PC-3 (cell line): ENCODE measurements at regions not wholly inside any gene's neighbourhood (a gene's known extent, or its start where the extent isn't known, plus 50 kb on each side); places are given as distances from the start of the nearest gene placed in this dataset.
"Not testable (repeated sequence)": the region's sequence is repeated elsewhere in the genome, so short reads cannot be mapped to it uniquely, and the experiment has no call there.

Source experiments
- ATAC-seq: fragments of 200-7000 bp; cut with Tn5 transposase; 2 replicates; pipeline ENCODE4 v1.9.1; 2020; ENCODE audit warnings: mild to moderate bottlenecking, moderate library complexity
- BruUV-seq: library from RNA; stranded (reverse); fragments of 400-500 nt; replicated peaks from 2 replicates; lab custom pipeline; 2021; lab: Mats Ljungman, UMichigan
- CTCF ChIA-PET: fragments of 300-600 bp; sonication (Branson Sonifier 250); formaldehyde crosslinking; loops from one replicate; lab custom pipeline; 2022; ENCODE audit warnings: antibody characterized with exemption; lab: Charles Lee
- POLR2A ChIA-PET: fragments of 300-600 bp; sonication (Branson Sonifier 250); formaldehyde crosslinking; loops from one replicate; lab custom pipeline; 2022; ENCODE audit warnings: antibody characterized with exemption; ENCODE audit not compliant: unreplicated experiment; lab: Charles Lee
- DNase-seq: peaks from one replicate; pipeline ENCODE4 v3.0.0-alpha.2; 2015
- H2AFZ ChIP-seq: fragments of 300-600 bp; sonication (generic); 2 replicates; pipeline ENCODE4 v1.6.0; 2016; ENCODE audit warnings: antibody characterized with exemption, low read length
- H3F3A ChIP-seq: fragments of 300-600 bp; sonication (generic); one replicate; pipeline ENCODE4 v1.6.0; 2017; ENCODE audit warnings: antibody characterized with exemption, low read length, control low read depth, mild to moderate bottlenecking; ENCODE audit not compliant: unreplicated experiment
- H3K27ac ChIP-seq: fragments of 300-600 bp; sonication (generic); 2 replicates; pipeline ENCODE4 v1.5.1; 2016; ENCODE audit warnings: mild to moderate bottlenecking, low read length
- H3K27me3 ChIP-seq: fragments of 300-600 bp; sonication (generic); 2 replicates; pipeline ENCODE4 v1.6.1; 2016; ENCODE audit warnings: low read length, mixed read lengths
- H3K36me3 ChIP-seq: fragments of 300-600 bp; sonication (generic); 2 replicates; pipeline ENCODE4 v1.6.1; 2016; ENCODE audit warnings: low read depth, mixed run types, low read length, mixed read lengths
- H3K4me1 ChIP-seq: fragments of 300-600 bp; sonication (generic); 2 replicates; pipeline ENCODE4 v1.5.1; 2016; ENCODE audit warnings: low read length; ENCODE audit not compliant: insufficient read depth
- H3K4me2 ChIP-seq: fragments of 300-600 bp; sonication (generic); 2 replicates; pipeline ENCODE4 v1.6.0; 2016; ENCODE audit warnings: low read length
- H3K4me3 ChIP-seq: fragments of 300-600 bp; sonication (generic); 2 replicates; pipeline ENCODE4 v1.5.1; 2016; ENCODE audit warnings: mild to moderate bottlenecking, low read length, mixed read lengths
- H3K79me2 ChIP-seq: fragments of 300-600 bp; sonication (generic); 2 replicates; pipeline ENCODE4 v1.6.1; 2017; ENCODE audit warnings: low read length, mixed read lengths
- H3K9ac ChIP-seq: fragments of 300-600 bp; sonication (generic); 2 replicates; pipeline ENCODE4 v1.6.0; 2016; ENCODE audit warnings: mild to moderate bottlenecking, low read length
- H3K9me2 ChIP-seq: fragments of 300-600 bp; sonication (generic); replicated peaks from 2 replicates; pipeline ENCODE4 v1.6.1; 2016; ENCODE audit warnings: mixed run types, low read length, mixed read lengths
- H3K9me3 ChIP-seq: fragments of 300-600 bp; sonication (generic); 2 replicates; pipeline ENCODE4 v1.6.1; 2016; ENCODE audit warnings: low read length, mixed read lengths
- H4K20me1 ChIP-seq: fragments of 300-600 bp; sonication (generic); 2 replicates; pipeline ENCODE4 v1.6.1; 2016; ENCODE audit warnings: low read length, mixed read lengths
- EZH2 ChIP-seq: fragments of 300-600 bp; sonication (generic); IDR thresholded peaks from one replicate; pipeline ENCODE4 v1.6.1; 2017; ENCODE audit warnings: antibody characterized with exemption, mild to moderate bottlenecking, low read length; ENCODE audit not compliant: unreplicated experiment
- EZH2phosphoT487 ChIP-seq: fragments of 300-600 bp; sonication (generic); IDR thresholded peaks from 2 replicates; pipeline ENCODE4 v1.6.1; 2018; ENCODE audit warnings: mild to moderate bottlenecking, antibody characterized with exemption, low read length, borderline replicate concordance
- intact Hi-C: fragments of 100-400 bp; cut with micrococcal nuclease; formaldehyde crosslinking; loops from 2 replicates; pipeline ENCODE4 v1.9.0; 2023
- TF ChIP-seq, protein P1 (sequence below): fragments of 300-600 bp; sonication (generic); conservative IDR thresholded peaks from 2 replicates; pipeline ENCODE4 v1.5.1; 2017; ENCODE audit warnings: antibody characterized with exemption, low read depth, mild to moderate bottlenecking, low read length

GRCh38 chr7:142468871-142469665 lies 211.2 kb upstream of the PRSS58 start:
- TF ChIP-seq EZH2phosphoT487 = no peak
- TF ChIP-seq EZH2 = no peak
- TF ChIP-seq, protein P1, sequence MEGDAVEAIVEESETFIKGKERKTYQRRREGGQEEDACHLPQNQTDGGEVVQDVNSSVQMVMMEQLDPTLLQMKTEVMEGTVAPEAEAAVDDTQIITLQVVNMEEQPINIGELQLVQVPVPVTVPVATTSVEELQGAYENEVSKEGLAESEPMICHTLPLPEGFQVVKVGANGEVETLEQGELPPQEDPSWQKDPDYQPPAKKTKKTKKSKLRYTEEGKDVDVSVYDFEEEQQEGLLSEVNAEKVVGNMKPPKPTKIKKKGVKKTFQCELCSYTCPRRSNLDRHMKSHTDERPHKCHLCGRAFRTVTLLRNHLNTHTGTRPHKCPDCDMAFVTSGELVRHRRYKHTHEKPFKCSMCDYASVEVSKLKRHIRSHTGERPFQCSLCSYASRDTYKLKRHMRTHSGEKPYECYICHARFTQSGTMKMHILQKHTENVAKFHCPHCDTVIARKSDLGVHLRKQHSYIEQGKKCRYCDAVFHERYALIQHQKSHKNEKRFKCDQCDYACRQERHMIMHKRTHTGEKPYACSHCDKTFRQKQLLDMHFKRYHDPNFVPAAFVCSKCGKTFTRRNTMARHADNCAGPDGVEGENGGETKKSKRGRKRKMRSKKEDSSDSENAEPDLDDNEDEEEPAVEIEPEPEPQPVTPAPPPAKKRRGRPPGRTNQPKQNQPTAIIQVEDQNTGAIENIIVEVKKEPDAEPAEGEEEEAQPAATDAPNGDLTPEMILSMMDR = no peak
- H3K4me1 ChIP-seq = no peaks in the 10 kb centered on the region
- H3K9ac ChIP-seq = no peak overlapping the region
- H3K79me2 ChIP-seq = no peaks in the 10 kb centered on the region
- no peaks in the 10 kb centered on the region for H3K27me3 ChIP-seq
- DNase-seq = no peak
- no peak overlapping the region for H3K4me3 ChIP-seq
- no peak overlapping the region for H3K27ac ChIP-seq
- no peaks in the 10 kb centered on the region for H3K9me2 ChIP-seq
- H3K4me2 ChIP-seq = no peak overlapping the region
- BruUV-seq = no TSS peak
- ChIA-PET CTCF (no interaction called here), POLR2A (no interaction called here)
- no peaks in the 10 kb centered on the region for H3F3A ChIP-seq
- no peak overlapping the region for H2AFZ ChIP-seq
- no peaks in the 10 kb centered on the region for H3K36me3 ChIP-seq
- intact Hi-C loops = no loop called here
- no peaks in the 10 kb centered on the region for H4K20me1 ChIP-seq
- ATAC-seq = no peak
- H3K9me3 ChIP-seq = no peaks in the 10 kb centered on the region

DNA sequence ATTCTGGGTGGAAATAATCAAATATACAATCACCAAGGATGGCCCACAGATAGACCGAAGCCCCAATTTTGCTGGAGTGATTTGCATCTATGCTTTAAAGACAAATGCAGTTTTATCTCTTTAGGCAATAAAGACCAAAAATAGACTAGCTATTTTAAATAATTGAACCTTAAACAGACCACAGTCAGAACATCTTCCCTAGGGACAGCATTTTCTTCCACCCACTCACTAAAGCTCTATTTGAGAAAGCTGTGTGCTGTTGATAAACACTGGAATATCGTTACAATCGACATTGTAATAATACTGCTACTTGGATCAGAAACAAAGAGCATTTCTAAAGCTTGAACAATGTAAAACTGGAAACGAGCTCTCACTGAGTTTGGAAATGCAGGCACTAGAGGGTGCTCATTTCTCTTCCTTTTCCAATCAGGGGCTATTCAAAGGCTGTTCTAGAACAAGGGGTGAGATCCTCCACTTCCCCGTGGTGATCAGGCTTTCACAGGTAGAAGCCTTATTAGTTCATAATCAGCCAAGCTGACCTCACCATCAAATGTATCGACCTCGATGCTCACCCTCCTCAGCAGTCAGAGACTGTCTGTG lies 209.3 kb upstream of the PRSS58 start:
- TF ChIP-seq, protein P1 = peak; percentile 29; the same call in 1 of the 2 replicates
- H3K27ac ChIP-seq, POLR2A ChIA-PET, intact Hi-C loops, H3K79me2 ChIP-seq, H4K20me1 ChIP-seq, H3K9me2 ChIP-seq, H3K4me3 ChIP-seq, H3K4me1 ChIP-seq, H3K4me2 ChIP-seq, H3F3A ChIP-seq, H2AFZ ChIP-seq, H3K27me3 ChIP-seq, H3K9ac ChIP-seq, H3K9me3 ChIP-seq, H3K36me3 ChIP-seq, DNase-seq, BruUV-seq: not testable (repeated sequence)
- peak; percentile 61 for ATAC-seq
- CTCF ChIA-PET = interaction anchor here (0.6 to 1.1 kb wide), 4 partner anchors 11 to 67 kb away, joined by 3 to 5 read pairs (median 4); no protein-coding TSS in a partner anchor

GRCh38 chr7:142463401-142463850 lies 205.6 kb upstream of the PRSS58 start:
- Histone ChIP-seq H3F3A (no peaks in the 10 kb centered on the region), H3K27me3 (no peaks in the 10 kb centered on the region), H3K9me3 (no peaks in the 10 kb centered on the region), H3K9ac (no peak overlapping the region), H4K20me1 (no peaks in the 10 kb centered on the region), H3K4me2 (no peak overlapping the region), H3K4me3 (no peak overlapping the region), H3K9me2 (no peaks in the 10 kb centered on the region), H3K27ac (no peak overlapping the region), H3K79me2 (no peaks in the 10 kb centered on the region), H2AFZ (peak overlapping the region; percentile 22; the same call in 1 of the 2 replicates), H3K36me3 (no peaks in the 10 kb centered on the region), H3K4me1 (peaks cover 25% of the 10 kb centered on the region)
- intact Hi-C loops = no loop called here
- ChIA-PET CTCF (interaction anchor here (0.6 kb wide), 1 partner anchor 56 kb away, joined by 4 read pairs; no protein-coding TSS in a partner anchor), POLR2A (no interaction called here)
- no TSS peak for BruUV-seq
- TF ChIP-seq EZH2 = no peak
- TF ChIP-seq, protein P1 = no peak
- TF ChIP-seq EZH2phosphoT487 = no peak
- ATAC-seq (peak; percentile 21), DNase-seq (no peak)
